NCI-H2107 treated with DMSO at 0.1 percent for 48 hours (cell line): ENCODE measurements at regions not wholly inside any gene's neighbourhood (a gene's known extent, or its start where the extent isn't known, plus 50 kb on each side); places are given as distances from the start of the nearest gene placed in this dataset.

ENCODE experiments used
- DNase-seq: peaks from one replicate; lab custom pipeline; 2025; ENCODE audit not compliant: unreplicated experiment; lab: John Stamatoyannopoulos, UW

- DNase-seq: no peak
These were observed 56.3 kb downstream of the AGTR2 start for GRCh38 chrX:116226665-116227484.

DNA sequence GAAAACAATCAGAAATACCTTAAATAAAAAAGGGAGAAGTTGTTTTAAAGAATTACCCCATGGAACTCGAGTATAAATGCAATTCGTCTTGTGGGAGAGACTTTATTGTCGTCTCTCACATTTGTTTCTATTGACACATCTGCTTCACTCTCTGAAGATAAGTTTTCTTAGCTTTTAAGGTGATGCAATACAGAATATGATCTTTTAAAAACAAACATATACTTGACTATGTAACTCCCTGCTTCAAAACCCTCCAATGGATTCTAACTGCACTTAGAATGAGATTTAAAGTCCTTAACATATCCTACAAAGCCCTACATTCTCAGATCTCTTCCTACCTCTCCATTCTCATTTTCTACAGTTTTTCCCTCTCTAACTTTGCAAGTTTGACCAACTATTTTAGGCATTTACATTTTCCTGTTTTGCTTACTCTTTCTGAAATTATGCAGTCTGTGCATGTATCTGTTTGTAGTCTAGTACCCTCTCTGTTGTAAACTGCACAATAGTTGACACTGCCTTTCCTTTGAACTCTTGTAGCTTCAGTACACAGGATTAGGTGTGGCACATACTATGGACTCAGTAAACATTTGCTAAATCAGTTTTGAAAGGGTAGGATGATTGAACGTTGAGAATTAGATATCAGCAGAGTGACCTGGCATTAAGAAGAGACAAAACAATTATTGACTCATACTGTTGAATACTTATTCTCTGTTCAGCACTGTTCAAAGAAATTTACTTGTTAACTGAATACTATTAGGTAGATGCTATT lies 59.8 kb downstream of the AGTR2 start:
- no peak for DNase-seq

DNA sequence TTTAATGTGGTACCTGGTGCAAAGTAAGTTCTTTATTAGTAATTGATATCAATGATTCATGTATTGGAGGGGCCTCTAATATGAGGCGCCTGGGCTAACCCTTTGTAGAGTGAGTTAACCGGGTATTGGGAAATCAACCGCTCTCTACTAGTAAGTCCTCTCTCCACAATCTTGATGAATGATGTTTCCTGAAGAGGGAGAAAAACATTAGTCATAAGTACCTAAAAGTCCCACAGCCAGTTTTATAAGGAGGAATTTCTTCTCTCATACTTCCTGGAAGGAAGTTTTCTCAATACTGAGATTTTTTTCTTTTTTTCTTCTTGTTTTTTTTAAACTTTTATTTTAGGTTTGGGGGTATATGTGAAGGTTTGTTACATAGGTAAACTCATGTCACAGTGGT lies 62.3 kb downstream of the AGTR2 start:
- no peak for DNase-seq

GRCh38 chrX:116236666-116237065 lies 66.1 kb downstream of the AGTR2 start:
- no peak for DNase-seq

- DNase-seq: no peak
These were observed 67.5 kb downstream of the AGTR2 start for GRCh38 chrX:116238093-116238492.

DNA sequence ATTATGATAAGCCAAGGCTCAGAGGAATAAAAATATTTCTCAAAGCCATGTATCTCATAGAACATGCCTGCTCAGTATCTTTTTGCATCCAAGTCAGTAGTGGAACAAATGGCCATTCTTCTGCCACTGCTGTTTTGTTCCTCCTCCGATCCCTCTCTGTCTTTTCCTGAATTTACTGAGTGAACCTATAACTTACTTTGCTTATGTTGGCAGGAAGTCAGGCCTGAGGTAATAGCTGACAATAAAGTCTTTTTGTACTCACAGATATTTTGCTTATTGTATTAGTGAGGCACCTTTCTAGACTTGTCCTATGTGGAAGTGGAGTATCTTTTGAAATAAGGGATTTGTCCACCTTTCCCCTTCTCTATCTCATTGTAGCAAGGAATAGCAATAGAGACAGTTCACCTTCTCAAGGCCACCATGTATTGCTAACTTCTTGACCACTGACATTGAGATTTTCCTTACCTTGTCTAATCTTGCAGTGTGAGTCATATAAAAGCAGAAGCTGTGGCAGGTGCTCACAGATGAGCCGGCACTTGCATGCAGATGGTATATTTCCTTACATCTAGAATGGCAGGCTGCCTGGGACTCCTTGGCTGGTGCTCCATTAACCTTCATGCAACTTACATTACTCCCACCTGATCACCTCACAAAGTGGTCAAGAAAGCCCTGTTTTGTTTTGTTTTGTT lies 68.2 kb downstream of the AGTR2 start:
- no peak for DNase-seq

- DNase-seq: peak; percentile 20
These were observed 69.6 kb downstream of the AGTR2 start for GRCh38 chrX:116239944-116240840.

DNA sequence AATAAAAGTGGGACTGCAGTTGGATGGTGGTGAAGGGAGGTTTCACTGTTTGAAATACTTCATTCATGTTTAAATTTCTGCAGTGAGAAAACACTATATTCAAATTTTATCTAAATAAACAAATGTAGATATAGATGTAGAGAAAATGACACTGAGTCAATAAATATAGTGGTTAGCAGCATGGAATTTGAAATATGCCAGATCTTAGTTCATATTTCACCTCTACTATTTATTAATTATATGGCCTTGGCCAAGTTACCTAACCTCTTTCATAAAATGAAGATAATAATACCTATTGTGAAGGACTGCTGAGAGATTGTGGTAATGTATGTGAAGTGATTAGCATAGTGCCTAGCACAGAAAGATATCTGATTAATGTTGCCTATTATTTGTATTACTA lies 70.5 kb downstream of the AGTR2 start:
- DNase-seq: no peak

- DNase-seq: no peak
These were observed 72.5 kb downstream of the AGTR2 start for GRCh38 chrX:116243039-116243438.

DNA sequence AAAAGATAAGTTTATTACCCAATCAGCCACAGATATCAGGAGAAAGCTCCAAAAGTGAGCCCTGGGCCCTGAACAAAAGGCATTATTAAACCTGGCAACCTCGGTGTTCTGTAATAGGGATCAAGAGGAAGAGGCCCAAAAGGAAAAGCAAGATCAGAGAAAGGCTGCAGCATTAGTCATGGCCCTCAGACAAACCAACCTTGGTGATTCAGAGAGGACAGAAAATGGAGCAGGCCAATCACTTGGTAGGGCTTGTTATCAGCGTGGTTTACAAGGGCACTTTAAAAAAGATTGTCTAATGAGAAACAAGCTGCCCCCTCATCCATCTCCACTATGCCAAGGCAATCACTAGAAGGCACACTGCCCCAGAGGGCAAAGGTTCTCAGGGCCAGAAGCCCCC lies 75.7 kb downstream of the AGTR2 start:
- no peak for DNase-seq

GRCh38 chrX:116267511-116268040 lies 97.0 kb downstream of the AGTR2 start:
- DNase-seq: no peak

GRCh38 chrX:116272322-116272721 lies 101.8 kb downstream of the AGTR2 start:
- DNase-seq: no peak

- DNase-seq: peak; percentile 44
These were observed 102.3 kb downstream of the AGTR2 start for GRCh38 chrX:116272861-116273260.

DNA sequence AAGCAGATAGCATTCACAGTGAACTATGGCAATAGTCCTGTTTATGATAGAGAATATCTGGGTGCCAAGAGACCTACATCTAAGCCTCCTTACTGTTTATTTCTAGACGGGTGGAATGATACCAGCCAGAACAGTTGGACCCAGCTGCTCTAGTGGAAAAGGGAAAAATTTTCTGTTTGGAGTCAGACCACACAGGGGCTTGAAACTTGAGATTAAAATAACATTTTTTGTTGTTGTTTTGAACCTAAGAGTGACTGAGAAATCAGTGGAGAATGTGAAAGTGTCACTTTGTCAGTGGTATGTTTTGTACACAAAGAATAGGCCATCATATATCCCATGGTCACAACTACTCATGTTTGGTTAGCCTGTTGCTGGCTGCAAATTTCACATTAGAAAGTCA lies 105.7 kb downstream of the AGTR2 start:
- no peak for DNase-seq

GRCh38 chrX:116277351-116278225 lies 107.0 kb downstream of the AGTR2 start:
- no peak for DNase-seq

DNA sequence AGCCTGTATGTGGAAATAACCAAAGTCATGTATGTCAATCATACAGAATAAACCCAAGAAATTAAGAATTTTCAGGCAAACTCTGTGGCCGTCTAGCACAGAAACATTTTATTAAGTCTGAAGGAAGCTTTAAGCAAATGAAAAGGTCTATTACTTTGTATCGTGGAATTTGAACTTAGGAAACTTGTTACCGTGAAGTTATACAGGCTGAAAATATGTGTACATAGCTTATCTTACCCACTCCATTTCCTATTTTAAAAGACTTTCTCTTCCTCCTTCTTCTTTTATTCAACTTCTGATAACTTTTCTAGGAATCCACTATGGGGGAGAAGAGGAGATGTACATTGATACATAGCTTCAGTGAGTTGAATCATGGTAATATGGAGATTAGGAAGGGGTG lies 108.3 kb downstream of the AGTR2 start:
- DNase-seq: no peak

DNA sequence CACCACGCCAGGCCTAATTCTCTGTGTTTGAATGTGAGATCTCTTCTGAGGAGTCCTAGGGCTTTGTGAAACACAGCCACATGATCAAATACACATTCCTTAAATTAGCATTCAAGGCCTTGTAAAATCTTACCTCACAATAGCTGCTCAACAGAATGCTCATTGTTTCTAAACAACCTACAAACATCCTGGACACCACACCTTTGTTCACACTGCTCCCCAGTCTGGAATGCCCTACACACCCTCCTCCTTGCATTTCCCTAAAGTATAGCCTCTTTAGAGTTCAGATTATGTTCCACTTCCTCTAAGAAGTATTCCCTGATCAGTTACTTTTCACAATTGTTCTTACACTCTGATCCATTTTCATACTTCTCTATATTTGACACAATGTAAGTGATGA lies 110.6 kb downstream of the AGTR2 start:
- DNase-seq: no peak

DNA sequence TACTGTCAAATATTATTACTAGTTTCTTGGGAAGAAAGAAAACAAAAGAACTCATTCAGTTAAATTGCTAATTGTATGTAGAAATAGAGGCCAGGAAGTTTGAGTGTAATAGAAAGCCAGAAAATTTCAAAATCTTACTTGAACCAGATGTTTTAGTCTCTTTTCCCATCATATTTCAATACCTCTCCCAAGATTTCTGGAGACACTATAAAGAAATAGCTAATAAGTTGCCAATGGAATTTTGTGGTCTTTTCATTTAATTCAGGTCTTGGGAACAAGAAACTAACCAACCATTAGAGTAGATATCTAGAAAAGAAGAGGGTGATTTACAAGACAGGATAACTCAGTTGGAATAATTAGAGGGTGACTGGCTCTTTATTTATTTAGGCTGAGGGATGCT lies 112.2 kb downstream of the AGTR2 start:
- no peak for DNase-seq

- DNase-seq: no peak
These were observed 113.9 kb downstream of the AGTR2 start for GRCh38 chrX:116284400-116284799.

GRCh38 chrX:116285501-116285900 lies 115.0 kb downstream of the AGTR2 start:
- DNase-seq: no peak
